HG03442 (cell line): ENCODE measurements at regions not wholly inside any gene's neighbourhood (a gene's known extent, or its start where the extent isn't known, plus 50 kb on each side); places are given as distances from the start of the nearest gene placed in this dataset.
"Not testable (repeated sequence)": the region's sequence is repeated elsewhere in the genome, so short reads cannot be mapped to it uniquely, and the experiment has no call there.

ENCODE experiments used
- ATAC-seq: cut with Tn5 transposase; IDR thresholded peaks from one replicate; pipeline ENCODE4 v1.9.1; 2021; ENCODE audit warnings: mild to moderate bottlenecking, moderate library complexity; ENCODE audit not compliant: unreplicated experiment

DNA sequence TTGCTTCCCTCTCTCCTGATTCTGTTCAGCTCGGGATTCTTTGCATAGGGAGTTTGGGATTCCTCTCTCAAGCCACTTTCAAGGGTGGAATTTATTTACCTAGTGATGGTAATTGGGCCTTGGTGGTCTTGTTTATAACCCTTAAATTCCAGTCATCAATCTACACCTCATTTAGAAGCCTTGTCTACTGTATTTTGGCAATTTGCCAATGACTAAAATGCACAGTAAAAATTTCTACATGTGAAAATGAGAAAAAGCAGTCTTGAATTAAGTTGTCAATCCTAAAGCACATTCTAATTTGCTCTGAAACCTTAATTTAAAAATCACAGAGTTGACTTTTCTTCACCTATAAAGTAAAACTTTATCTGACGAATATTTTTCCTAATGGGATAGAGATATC is 749.2 kb upstream of the CRIM1 start:
- ATAC-seq: no peak

DNA sequence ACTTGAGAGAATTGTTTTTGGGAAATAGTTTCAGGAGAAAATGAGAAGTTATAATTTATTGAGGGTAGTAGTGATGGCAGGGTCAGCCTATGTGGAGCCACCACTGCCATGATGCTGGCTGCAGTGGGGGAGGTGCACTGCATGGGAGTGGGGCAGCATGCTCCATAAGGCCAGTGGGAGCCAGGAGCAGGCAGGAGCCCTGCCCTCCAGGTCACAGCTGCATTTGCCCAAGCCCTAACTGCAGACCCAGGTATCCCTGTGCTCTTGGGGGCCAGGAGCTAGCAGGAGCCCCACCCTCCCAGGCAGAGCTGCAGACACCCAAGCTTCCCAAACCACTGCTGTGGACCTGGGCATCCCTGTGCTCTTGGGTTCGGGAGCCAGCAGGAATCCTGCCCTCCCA is 757.3 kb upstream of the CRIM1 start:
- ATAC-seq: no peak

DNA sequence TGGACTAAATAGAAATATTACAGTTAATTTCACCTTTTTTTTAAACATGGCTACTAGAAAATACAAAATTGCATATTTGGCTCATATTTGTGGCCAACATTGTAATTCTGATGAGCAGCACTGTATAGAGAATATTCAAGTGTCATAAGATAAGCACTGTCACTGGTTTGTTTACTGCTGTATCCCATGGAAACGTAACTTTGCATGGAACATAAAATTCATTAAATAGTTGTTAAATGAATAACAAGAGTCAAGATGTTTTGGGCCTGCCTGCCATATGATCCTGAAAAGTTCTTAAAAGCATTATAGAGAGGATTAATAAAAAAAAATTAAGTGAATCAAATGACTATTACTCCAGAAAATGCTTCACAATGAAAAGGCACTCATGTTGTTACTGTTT is 763.7 kb upstream of the CRIM1 start:
- ATAC-seq: no peak

DNA sequence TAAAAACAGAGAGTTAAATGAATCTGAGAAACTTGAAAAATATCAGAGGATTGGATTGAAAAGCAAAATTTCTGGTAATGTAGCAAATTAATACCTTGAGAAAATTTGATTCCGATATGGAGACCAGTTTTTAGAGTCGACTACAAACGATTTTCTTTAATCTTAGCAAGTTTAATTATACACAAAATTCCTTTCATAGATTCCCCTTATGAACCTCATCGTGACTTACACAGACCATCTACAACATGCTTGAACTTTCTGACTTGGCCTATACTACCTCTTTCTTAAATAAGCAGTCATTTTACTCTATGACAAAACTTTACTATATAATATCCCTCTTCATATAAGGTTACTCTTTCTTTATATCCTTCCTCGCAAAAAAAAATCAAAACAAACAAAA is 769.6 kb upstream of the CRIM1 start:
- no peak for ATAC-seq

DNA sequence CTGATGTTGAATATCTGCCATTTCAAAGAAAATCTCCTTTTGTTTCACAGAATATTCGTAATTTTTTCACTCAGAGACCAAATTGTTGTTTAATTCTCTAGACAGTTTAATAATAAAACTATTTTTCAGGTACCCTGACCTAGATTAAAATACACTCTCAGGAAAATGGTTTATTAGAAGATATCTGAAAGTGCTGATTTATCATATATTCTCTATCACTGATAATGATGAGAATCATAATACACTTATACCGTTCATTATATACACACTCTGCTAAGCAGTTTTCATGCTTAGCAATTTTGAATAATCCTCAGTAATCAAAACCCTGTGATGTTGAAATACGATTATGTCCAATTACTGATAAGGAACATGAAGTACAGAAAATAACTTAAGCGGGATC is 772.9 kb upstream of the CRIM1 start:
- ATAC-seq: no peak

DNA sequence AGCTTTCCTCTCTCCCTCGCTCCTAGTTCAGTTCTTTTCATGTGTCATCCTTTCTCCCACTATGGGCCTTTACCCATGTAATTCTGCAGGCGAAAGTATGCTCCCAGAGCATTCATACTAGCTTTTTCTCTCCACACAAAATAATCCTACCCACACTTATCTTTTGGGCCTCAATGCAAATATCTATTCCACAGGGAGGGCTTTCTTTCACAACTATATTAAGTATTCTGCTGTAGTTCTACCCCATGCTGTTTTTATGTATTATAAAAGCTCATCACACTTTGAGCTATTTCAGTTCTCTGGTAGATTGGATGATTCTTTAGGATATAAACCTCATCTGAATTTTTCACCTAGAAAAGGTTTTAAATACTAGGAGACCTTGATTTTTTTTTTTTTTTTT is 774.6 kb upstream of the CRIM1 start:
- no peak for ATAC-seq

DNA sequence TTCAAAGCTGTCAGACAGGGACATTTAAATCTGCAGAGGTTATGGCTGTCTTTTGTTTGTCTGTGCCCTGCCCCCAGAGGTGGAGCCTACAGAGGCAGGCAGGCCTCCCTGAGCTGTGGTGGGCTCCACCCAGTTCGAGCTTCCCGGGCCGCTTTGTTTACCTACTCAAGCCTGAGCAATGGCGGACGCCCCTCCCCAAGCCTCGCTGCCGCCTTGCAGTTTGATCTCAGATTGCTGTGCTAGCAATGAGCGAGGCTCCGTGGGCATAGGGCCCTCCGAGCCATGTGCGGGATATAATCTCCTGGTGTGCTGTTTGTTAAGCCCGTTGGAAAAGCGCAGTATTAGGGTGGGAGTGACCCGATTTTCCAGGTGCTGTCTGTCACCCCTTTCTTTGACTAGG is 787.0 kb upstream of the CRIM1 start:
- ATAC-seq: not testable (repeated sequence)

DNA sequence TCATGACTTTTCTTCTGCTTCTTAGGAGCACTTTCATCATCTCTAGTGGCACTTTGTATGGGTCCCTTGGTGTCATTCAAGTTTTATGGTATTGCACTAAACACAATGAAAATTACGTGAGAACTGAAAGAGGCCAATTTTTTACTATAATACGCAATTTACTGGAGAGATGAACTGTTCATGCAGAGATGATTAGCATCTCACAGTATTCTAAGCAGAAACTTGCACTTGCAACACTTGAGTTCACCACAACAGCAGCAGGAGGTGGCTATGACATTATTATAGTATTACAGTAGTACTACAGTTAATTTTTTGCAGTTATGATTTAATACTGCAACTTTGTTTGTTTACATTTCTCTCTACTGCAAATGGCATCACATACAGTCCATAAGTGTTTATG is 793.1 kb upstream of the CRIM1 start:
- ATAC-seq: no peak

DNA sequence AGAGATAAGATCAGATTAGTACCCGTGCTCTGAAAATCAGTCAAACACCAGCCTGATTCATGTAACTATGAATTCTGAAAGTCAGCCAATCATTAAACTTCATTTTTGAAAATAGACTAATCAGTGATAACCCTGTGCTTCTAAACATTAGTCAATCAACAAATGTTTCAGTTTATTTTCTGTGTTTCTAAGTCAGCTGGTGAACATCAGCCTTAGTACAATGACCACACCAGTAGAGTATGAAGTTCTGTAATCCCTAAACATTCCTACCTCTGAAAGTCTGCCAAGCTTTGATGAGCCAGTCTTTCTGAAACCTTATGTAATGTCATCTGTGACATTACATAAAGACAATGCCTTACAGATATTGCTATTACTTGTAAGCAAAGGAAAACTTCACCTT is 807.4 kb upstream of the CRIM1 start:
- ATAC-seq: no peak

DNA sequence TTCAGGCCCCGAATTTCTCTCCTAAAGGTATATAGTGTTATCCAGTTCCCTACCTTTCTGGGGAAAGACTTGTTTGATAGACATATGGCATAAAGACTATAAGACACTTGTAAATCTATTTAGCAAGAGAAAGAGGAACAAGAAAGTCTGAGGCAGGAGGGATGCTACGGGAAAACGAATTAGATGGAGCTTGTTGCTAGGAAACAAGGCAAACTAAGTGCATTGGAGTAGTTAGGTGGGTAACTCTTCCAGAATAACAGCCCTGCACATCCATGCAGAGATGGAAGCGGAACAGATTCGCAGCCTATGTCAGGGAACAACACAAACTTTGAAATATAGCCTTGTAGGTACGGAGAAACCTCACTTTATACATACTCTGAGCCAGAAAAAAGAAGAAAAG is 810.3 kb upstream of the CRIM1 start:
- no peak for ATAC-seq

DNA sequence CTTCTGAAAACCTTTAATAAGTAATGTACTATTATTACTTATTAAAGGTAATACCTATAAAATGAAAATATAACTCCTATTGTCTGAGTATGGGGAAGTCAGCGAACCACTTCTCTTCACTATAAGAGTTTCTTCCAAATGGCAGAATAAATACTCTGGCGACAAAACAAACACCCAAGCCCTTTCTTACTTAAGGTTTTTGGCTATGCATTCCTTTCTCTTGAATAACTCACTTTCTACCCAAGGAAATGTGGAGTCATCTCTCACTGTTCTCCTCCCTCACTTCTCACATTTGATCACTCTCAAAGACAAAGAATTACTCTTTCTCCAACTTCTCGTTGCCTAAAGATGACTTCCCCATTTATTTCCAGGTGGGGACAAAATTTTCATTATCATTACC is 816.8 kb upstream of the CRIM1 start:
- no peak for ATAC-seq

DNA sequence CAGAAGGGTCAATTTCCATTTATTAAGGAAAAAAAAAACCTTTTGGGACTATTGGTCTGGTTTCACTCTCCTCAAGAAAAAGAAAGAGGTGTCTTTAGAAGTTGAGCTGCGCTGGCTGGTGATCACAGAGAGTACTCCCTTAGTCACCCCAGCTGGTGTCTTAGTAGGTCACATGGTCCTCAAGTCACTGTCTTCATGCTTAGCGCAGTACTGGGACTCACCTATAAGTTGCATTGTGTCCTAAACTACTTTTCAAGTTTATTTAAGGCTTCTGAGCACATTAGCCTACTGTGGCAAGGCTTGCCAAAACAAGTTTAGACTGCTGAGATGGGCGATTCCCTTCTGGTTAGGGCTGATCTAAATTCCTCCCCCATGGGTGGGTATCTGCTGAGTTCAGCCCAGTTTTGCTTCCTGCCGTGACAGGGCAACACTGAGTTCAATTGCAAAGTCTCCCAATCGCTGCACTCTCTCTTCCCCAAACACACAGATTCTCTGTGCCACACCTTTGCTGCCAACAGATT is 824.9 kb upstream of the CRIM1 start:
- ATAC-seq: no peak

DNA sequence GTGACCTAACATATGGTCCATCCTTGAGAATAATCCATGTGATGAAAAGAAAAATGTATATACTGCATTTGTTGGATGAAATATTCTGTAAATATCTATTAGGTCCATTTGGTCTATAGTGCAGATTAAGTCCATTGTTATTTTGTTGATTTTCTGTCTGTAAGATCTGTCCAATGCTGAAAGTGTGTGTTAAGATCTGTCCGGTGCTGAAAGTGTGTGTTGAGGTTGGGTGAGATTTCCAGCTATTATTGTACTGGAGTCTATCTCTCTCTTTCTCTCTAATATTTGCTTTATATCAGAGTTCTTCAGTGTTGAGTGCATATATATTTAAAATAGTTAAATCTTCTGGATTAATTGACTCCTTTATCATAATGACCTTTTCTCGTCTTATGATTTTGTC is 828.8 kb upstream of the CRIM1 start:
- ATAC-seq: no peak

DNA sequence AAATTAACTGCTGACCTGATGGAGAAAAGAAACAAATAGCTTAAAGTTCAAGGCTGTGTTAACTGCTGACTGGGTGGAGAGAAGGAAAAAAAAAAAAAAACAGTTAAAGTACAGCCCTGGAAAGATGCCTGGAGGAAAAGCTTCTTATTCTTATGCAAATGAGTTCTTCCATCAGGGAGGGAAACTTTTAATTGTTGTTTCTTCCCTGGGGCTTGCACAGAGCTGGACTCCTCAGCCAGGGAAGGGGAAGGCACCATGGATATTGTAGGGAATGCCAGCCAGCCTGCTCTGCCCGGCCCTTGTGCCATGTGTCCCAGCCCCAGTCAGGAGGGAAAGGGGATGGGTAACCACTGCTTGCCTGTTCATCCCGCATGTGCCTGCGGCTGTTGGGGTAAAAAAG is 833.1 kb upstream of the CRIM1 start:
- no peak for ATAC-seq

DNA sequence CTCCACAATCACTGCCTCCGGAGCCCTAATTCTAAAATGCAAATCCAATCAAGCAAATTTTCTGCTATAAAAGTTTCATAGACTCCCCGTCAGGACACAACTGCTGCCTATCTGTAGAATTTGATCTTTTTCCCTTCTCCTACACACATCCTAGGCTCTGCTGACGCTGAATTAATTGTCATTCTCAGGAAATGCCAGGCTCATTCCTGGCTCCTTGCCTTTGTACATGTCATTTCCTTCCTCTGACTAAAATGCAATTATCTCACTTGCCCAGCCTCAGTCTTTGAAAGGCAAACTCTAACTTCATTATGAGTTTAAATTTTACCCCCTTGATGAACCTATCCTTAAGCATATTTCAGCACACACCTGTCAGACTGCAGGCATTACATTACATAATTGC is 844.9 kb upstream of the CRIM1 start:
- ATAC-seq: no peak

DNA sequence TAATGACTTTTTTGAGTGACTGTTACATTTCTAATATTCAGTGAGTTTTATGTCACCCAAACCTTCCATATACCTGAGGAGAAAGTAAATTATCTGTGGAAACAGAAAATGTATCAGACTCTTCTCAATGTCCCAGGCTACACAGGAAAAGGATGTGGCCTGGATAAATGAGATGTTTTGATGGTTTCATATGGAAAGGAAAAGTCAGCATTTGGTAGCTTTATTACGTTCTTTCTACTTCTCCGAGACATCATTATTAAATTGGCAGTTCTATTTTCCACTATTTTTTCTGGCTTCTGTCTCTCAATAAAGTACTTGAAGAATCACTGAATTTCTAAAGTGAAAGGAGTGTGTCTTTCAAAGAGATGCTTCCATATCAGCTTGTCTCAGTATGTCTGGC is 847.0 kb upstream of the CRIM1 start:
- no peak for ATAC-seq

DNA sequence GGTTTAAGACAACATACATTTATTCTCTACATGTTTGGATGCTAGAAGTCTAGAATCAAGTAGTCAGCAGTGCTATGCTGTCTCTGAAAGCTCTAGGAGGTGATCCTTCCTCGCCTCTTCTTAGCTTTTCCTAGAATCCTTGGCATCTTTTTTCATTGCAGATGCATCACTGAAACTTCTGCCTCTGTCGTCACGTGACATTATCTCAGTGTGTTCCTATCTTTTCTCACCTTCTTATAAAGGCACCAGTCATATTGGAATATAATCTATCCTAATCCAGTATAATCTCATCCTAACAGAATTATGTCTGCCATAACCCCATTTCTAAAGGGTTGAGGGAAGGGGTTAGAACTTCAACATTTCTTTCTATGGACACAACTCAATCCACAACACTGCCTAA is 851.2 kb upstream of the CRIM1 start:
- ATAC-seq: no peak

DNA sequence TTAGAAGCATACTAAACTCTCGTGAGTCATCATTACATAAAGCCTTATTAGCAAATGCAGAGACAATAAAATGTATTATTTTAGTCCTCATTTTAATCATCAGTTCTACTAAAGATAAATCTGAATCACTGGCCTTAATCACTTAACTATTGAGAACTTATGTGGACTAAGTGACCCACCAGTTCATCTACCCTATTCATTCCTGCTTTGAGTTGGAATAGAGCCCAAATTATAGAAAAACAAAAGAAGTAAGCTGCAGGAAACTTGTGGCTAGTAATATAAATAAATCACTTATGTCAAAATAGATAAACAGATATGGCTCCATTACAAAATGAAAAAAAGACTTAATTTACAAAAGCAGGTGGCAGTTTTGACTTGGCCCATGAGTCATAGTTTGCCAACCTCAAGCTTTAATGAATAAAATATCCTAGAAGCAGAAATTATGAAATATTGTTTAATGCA is 851.8 kb upstream of the CRIM1 start:
- no peak for ATAC-seq

DNA sequence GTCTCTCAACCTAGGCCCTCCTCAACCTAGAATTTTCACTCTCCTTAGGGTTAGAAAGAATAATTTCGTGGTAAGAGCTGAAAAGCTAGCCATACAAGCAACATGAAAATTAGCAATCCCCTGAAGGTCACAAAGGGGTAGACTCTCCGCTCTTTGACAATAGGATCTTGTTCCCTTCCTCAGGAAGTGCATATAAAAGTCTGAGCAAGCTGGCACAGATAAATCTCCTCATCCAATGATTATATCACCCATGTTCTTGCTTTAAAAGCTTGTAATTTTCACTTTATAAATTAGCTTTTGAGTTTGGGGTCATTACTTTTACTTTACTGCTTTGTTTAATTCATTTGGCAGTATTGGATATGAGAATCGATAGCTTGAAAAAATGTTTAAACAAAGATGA is 852.3 kb upstream of the CRIM1 start:
- no peak for ATAC-seq

DNA sequence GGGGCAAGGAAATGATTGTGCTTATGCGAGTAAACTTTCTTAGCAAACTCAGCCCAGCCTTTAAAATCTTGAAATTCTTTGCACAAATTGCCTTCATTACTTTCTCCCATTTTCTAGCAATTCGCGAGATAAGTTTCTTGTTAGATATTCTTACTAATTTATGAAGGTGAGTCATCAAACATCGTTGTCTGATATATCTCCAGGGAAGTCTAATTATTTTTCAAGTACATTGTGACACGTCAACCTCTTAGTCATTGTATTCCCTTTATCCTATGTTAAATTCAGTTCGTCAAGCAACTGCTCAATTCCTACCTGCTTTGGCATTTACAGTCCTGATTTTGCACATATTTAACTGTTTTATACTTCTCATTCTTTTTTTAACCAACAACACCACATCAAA is 854.5 kb upstream of the CRIM1 start:
- no peak for ATAC-seq

DNA sequence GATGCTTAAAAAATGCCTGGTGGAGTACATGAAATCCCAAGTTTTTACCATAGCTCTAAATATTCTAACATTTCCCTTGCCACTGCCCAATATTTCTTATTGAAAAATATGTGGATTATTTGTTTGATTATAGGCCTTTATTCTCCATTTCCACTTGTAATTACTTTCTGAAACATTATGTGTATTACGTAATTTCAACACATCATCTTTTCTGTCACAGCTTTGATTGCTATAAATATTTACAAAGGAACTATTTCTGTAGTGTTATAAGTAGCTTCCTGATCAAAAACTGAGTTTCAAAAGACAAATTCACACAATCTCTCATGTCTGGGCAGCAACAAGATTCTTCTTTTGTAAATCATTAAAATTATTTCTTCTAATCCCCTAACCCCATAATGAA is 859.6 kb upstream of the CRIM1 start:
- no peak for ATAC-seq

DNA sequence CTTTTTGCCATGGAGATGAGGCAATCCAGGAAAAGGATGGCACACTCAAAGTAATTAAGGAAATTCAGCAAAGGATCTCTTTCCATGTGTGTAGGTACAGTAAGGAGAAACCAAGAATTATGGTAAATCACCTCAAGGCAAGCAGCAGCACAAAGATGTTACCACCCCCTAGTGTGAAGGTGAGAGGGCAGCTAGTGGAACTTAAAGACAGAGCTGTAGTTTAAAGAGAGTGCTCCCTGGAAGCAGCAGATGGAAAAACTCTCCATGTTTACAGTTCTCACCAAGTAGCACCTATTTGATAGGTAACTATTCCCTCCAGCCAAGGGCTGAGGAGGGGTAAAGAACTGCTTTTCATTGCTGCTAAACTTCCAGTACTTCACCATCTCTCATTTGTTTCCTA is 860.4 kb upstream of the CRIM1 start:
- ATAC-seq: no peak

DNA sequence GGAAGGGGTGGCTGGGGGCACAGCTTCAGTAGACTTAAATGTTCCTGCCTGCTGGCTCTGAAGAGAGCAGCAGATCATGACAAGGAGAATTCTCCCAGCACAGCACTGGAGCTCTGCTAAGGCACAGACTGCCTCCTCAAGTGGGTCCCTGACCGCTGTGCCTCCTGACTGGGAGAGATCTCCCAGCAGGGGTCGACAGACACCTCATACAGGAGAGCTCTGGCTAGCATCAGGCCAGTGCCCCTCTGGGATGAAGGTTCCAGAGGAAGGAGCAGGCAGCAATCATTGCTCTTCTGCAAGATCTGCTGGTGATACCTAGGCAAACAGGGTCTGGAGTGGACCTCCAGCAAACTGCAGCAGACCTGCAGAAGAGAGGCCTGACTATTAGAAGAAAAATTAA is 877.5 kb upstream of the CRIM1 start:
- ATAC-seq: not testable (repeated sequence)

DNA sequence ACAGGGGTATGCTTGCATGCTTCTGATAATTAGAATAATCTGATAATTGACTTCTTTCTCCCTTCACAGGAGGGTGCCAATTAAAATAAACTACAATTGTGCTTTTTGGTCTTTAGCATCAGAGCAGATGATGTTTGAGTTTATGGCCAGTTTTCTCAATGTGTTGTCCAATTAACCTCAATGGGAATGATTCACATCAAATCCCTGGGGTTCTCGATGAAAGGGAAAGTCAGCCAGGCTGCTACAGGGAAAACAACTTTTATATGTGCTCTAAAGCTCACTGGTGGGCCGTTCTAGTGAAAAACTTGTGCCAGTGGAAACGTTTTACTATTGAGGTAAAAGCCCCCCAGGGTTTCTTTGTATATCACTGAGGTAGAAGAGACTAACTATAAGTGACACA is 887.3 kb upstream of the CRIM1 start:
- ATAC-seq: no peak
